Endothelial cell (in vitro differentiated cells): ENCODE measurements at regions not wholly inside any gene's neighbourhood (a gene's known extent, or its start where the extent isn't known, plus 50 kb on each side); places are given as distances from the start of the nearest gene placed in this dataset.

ENCODE experiments used
- DNase-seq: peaks from one replicate; pipeline ENCODE4 v3.0.0; 2021; ENCODE audit warnings: low spot score
- H3K27ac Mint-ChIP-seq: one replicate; pipeline ENCODE4 v1.8.0; 2021; ENCODE audit warnings: mixed read lengths, inconsistent platforms; ENCODE audit not compliant: unreplicated experiment
- H3K27me3 Mint-ChIP-seq: one replicate; pipeline ENCODE4 v1.8.0; 2021; ENCODE audit warnings: mild to moderate bottlenecking, moderate library complexity, mixed read lengths, inconsistent platforms; ENCODE audit not compliant: unreplicated experiment
- H3K36me3 Mint-ChIP-seq: one replicate; pipeline ENCODE4 v1.8.0; 2021; ENCODE audit warnings: mild to moderate bottlenecking, low read depth, mixed read lengths, inconsistent platforms; ENCODE audit not compliant: unreplicated experiment
- H3K4me1 Mint-ChIP-seq: one replicate; pipeline ENCODE4 v1.8.0; 2021; ENCODE audit warnings: mild to moderate bottlenecking, mixed read lengths, inconsistent platforms; ENCODE audit not compliant: unreplicated experiment
- H3K4me3 Mint-ChIP-seq: one replicate; pipeline ENCODE4 v1.8.0; 2021; ENCODE audit warnings: mild to moderate bottlenecking, mixed read lengths, inconsistent platforms; ENCODE audit not compliant: unreplicated experiment
- H3K9me3 Mint-ChIP-seq: one replicate; pipeline ENCODE4 v1.8.0; 2021; ENCODE audit warnings: mixed read lengths, inconsistent platforms; ENCODE audit not compliant: unreplicated experiment
- CTCF ChIP-seq: fragments of 200-600 bp; sonication (generic); IDR thresholded peaks from one replicate; pipeline ENCODE4 v1.5.0; 2021; ENCODE audit warnings: antibody characterized with exemption; ENCODE audit not compliant: unreplicated experiment

- TF ChIP-seq CTCF = no peak
These were observed 85.3 kb upstream of the FRY start for GRCh38 chr13:31946091-31946770.

GRCh38 chr13:31947105-31947504, 84.5 kb upstream of the FRY start:
- Mint-ChIP-seq H3K27me3 (peaks cover 2% of the 10 kb centered on the region), H3K4me1 (peaks cover 7% of the 10 kb centered on the region), H3K4me3 (no peak overlapping the region), H3K36me3 (no peaks in the 10 kb centered on the region), H3K9me3 (no peaks in the 10 kb centered on the region), H3K27ac (no peak overlapping the region)
- no peak for DNase-seq
- no peak for TF ChIP-seq CTCF

More at GRCh38 chr13:31946091-31946770, 85.3 kb upstream of the FRY start:
- Mint-ChIP-seq H3K36me3 (no peaks in the 10 kb centered on the region), H3K27ac (no peak overlapping the region), H3K4me1 (peaks cover 7% of the 10 kb centered on the region), H3K9me3 (no peaks in the 10 kb centered on the region), H3K4me3 (no peak overlapping the region), H3K27me3 (peaks cover 2% of the 10 kb centered on the region)
- no peak for DNase-seq

- DNase-seq = no peak
- Mint-ChIP-seq H3K4me1 (peaks cover 7% of the 10 kb centered on the region), H3K9me3 (no peaks in the 10 kb centered on the region), H3K4me3 (no peak overlapping the region), H3K27me3 (peaks cover 2% of the 10 kb centered on the region), H3K27ac (no peak overlapping the region), H3K36me3 (no peaks in the 10 kb centered on the region)
- TF ChIP-seq CTCF = no peak
These were observed 84.1 kb upstream of the FRY start for GRCh38 chr13:31947506-31947905.

GRCh38 chr13:31949486-31949885, 82.1 kb upstream of the FRY start:
- H3K27me3 Mint-ChIP-seq = peaks cover 5% of the 10 kb centered on the region
- no peak for TF ChIP-seq CTCF
- H3K4me3 Mint-ChIP-seq = no peak overlapping the region
- no peak overlapping the region for H3K27ac Mint-ChIP-seq
- no peak for DNase-seq
- H3K36me3 Mint-ChIP-seq = no peaks in the 10 kb centered on the region
- H3K9me3 Mint-ChIP-seq = no peaks in the 10 kb centered on the region
- H3K4me1 Mint-ChIP-seq = peaks cover 7% of the 10 kb centered on the region

- no peak overlapping the region for H3K4me3 Mint-ChIP-seq
- H3K4me1 Mint-ChIP-seq = peaks cover 4% of the 10 kb centered on the region
- no peak for DNase-seq
- H3K27ac Mint-ChIP-seq = no peak overlapping the region
- H3K36me3 Mint-ChIP-seq = no peaks in the 10 kb centered on the region
- no peaks in the 10 kb centered on the region for H3K9me3 Mint-ChIP-seq
- H3K27me3 Mint-ChIP-seq = peaks cover 5% of the 10 kb centered on the region
- no peak for TF ChIP-seq CTCF
These were observed 81.3 kb upstream of the FRY start for GRCh38 chr13:31950111-31950815.
